Hepatocyte (in vitro differentiated cells): ENCODE measurements at regions not wholly inside any gene's neighbourhood (a gene's known extent, or its start where the extent isn't known, plus 50 kb on each side); places are given as distances from the start of the nearest gene placed in this dataset.

Experiments
- DNase-seq: peaks from one replicate; pipeline ENCODE4 v3.0.0-alpha.2; 2016; ENCODE audit warnings: low spot score
- H2AFZ ChIP-seq: fragments of 200-600 bp; sonication (generic); 2 replicates; pipeline ENCODE4 v1.6.0; 2016; ENCODE audit warnings: antibody characterized with exemption, mild to moderate bottlenecking
- H3K27ac ChIP-seq: fragments of 200-600 bp; sonication (generic); 2 replicates; pipeline ENCODE4 v1.5.1; 2016; ENCODE audit warnings: mild to moderate bottlenecking
- H3K27me3 ChIP-seq: fragments of 200-600 bp; sonication (generic); 2 replicates; pipeline ENCODE4 v1.6.1; 2016
- H3K36me3 ChIP-seq: fragments of 200-600 bp; sonication (generic); replicated peaks from 2 replicates; pipeline ENCODE4 v1.5.1; 2016; ENCODE audit warnings: low read depth; ENCODE audit not compliant: insufficient read depth
- H3K4me1 ChIP-seq: fragments of 200-600 bp; sonication (generic); 2 replicates; pipeline ENCODE4 v1.5.1; 2016; ENCODE audit warnings: mild to moderate bottlenecking, moderate library complexity; ENCODE audit not compliant: insufficient read depth
- H3K4me2 ChIP-seq: fragments of 200-600 bp; sonication (generic); 2 replicates; pipeline ENCODE4 v1.6.0; 2016
- H3K4me3 ChIP-seq: fragments of 200-600 bp; sonication (generic); 2 replicates; pipeline ENCODE4 v1.5.1; 2016; ENCODE audit warnings: mild to moderate bottlenecking
- H3K79me2 ChIP-seq: fragments of 200-600 bp; sonication (generic); 2 replicates; pipeline ENCODE4 v1.6.0; 2017; ENCODE audit warnings: mild to moderate bottlenecking
- H3K9me2 ChIP-seq: fragments of 200-600 bp; sonication (generic); replicated peaks from 2 replicates; pipeline ENCODE4 v1.6.0; 2017; ENCODE audit warnings: mild to moderate bottlenecking; ENCODE audit not compliant: insufficient read depth
- H3K9me3 ChIP-seq: fragments of 200-600 bp; sonication (generic); 2 replicates; pipeline ENCODE4 v1.5.1; 2016; ENCODE audit warnings: low read depth, mild to moderate bottlenecking
- H4K20me1 ChIP-seq: fragments of 200-600 bp; sonication (generic); 2 replicates; pipeline ENCODE4 v1.6.0; 2016; ENCODE audit warnings: mild to moderate bottlenecking; ENCODE audit not compliant: insufficient read depth, poor library complexity, severe bottlenecking
- EZH2 ChIP-seq: fragments of 200-600 bp; sonication (generic); IDR thresholded peaks from 2 replicates; pipeline ENCODE4 v1.6.1; 2016; ENCODE audit warnings: antibody characterized with exemption, mild to moderate bottlenecking, borderline replicate concordance
- EZH2phosphoT487 ChIP-seq: fragments of 200-600 bp; sonication (generic); IDR thresholded peaks from one replicate; pipeline ENCODE4 v1.6.1; 2018; ENCODE audit warnings: antibody characterized with exemption, mild to moderate bottlenecking, low read depth, moderate library complexity; ENCODE audit not compliant: unreplicated experiment, severe bottlenecking
- WGBS: methylation state at CpG from one replicate; pipeline ENCODE4 v1.1.6; 2016; ENCODE audit warnings: low lambda C conversion rate; ENCODE audit errors: missing lambda C conversion rate; 5-methylcytosine and 5-hydroxymethylcytosine counted together
- TF ChIP-seq, protein P1 (sequence below): fragments of 200-600 bp; sonication (generic); IDR thresholded peaks from 2 replicates; pipeline ENCODE4 v1.5.1; 2016; ENCODE audit warnings: antibody characterized with exemption, mild to moderate bottlenecking; ENCODE audit not compliant: poor library complexity

DNA sequence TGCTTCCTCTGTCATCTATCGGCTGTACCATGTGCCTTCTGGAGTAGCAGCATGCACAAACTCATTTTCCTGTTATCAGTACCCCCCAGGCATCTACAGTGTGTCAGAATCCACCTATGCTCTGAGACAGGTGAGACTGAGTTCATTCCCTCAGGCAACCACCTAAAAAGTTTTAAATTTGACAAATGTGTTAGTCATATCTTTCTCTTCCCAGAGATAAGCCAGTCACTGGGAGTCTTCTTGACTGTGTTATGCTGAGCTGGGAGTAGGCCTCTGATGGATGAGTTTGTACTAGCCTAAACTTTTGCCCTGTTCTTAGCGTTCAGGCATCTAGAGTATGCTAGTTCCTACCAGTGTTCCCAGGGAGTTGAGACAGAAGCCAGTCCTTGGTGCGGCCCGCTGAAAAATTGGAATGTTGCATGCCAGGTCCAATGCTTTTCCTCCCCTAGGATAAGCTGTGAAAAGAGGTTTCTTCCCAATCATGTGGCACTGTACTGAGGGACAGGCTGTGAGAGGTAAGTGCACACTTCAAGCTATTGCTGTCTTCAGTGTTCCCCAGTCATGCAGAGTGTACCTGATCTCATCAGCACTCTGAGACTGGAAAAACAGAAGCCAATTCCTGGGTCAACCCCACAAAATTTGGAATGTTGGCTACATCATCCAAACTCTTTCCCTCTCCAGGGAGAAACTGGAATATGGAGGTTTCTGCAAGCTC, 1202.3 kb downstream of the NCAM2 start:
- Histone ChIP-seq H3K79me2 (no peaks in the 10 kb centered on the region), H3K4me1 (no peaks in the 10 kb centered on the region), H3K27me3 (no peaks in the 10 kb centered on the region), H3K27ac (peak overlapping the region; percentile 17), H3K9me3 (no peaks in the 10 kb centered on the region), H3K9me2 (no peaks in the 10 kb centered on the region), H3K4me2 (peak overlapping the region; percentile 3), H3K4me3 (no peak overlapping the region), H2AFZ (no peak overlapping the region), H3K36me3 (no peaks in the 10 kb centered on the region), H4K20me1 (no peaks in the 10 kb centered on the region)
- no peak for TF ChIP-seq EZH2
- no peak for TF ChIP-seq EZH2phosphoT487
- TF ChIP-seq, protein P1, sequence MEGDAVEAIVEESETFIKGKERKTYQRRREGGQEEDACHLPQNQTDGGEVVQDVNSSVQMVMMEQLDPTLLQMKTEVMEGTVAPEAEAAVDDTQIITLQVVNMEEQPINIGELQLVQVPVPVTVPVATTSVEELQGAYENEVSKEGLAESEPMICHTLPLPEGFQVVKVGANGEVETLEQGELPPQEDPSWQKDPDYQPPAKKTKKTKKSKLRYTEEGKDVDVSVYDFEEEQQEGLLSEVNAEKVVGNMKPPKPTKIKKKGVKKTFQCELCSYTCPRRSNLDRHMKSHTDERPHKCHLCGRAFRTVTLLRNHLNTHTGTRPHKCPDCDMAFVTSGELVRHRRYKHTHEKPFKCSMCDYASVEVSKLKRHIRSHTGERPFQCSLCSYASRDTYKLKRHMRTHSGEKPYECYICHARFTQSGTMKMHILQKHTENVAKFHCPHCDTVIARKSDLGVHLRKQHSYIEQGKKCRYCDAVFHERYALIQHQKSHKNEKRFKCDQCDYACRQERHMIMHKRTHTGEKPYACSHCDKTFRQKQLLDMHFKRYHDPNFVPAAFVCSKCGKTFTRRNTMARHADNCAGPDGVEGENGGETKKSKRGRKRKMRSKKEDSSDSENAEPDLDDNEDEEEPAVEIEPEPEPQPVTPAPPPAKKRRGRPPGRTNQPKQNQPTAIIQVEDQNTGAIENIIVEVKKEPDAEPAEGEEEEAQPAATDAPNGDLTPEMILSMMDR = no peak
- WGBS = 78% methylated on average over 4 of the region's 4 CpGs
- peak; percentile 10 for DNase-seq

DNA sequence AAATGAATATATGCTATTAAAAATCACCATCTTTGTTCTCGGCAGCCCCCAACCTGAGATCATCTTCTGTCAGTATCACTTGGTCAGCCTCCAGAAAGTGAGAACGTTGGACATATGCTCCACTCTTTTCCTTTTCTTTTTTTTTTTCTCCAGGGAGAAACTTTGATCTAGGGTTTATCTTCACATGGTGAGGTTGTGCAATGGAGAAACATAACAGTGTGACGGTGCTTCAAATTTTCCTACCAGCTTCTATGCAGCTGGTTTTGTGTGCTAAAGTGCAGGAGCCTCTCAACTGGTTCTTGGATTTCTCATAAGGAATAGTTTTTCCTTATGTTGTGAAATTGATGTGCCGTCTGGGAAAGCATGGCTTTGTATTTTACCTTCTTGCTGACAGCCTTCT, 1202.9 kb downstream of the NCAM2 start:
- Histone ChIP-seq H3K4me3 (no peak overlapping the region), H3K36me3 (no peaks in the 10 kb centered on the region), H3K79me2 (no peaks in the 10 kb centered on the region), H3K4me1 (no peaks in the 10 kb centered on the region), H2AFZ (no peak overlapping the region), H3K9me2 (no peaks in the 10 kb centered on the region), H3K27ac (peak overlapping the region; percentile 17), H3K27me3 (no peaks in the 10 kb centered on the region), H3K9me3 (no peaks in the 10 kb centered on the region), H3K4me2 (peak overlapping the region; percentile 3), H4K20me1 (no peaks in the 10 kb centered on the region)
- TF ChIP-seq EZH2phosphoT487 (no peak), EZH2 (no peak)
- TF ChIP-seq, protein P1 = no peak
- 71% methylated on average over 4 of the region's 4 CpGs for WGBS
- peak; percentile 57 for DNase-seq

DNA sequence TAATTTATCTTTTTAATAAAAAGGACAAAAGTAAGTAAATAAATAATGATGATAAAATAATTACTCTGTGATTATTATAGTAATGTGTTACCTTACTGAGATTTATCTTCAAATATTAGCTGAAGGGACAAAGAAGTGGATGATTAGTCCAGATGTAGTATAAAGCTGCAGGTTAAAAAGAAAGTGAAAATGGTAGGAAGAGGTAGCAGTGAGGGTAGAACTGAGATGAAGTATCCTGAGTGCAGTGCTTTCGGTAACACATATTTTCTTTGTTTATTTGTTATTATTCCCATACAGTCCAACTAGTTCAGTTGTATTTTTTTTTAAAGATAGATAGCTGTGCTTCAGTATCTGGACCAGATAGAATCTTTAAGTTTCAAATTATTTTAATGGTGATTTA, 1203.5 kb downstream of the NCAM2 start:
- H3K9me2 ChIP-seq = no peaks in the 10 kb centered on the region
- H3K27me3 ChIP-seq = no peaks in the 10 kb centered on the region
- H3K4me1 ChIP-seq = no peaks in the 10 kb centered on the region
- H4K20me1 ChIP-seq = no peaks in the 10 kb centered on the region
- H3K4me2 ChIP-seq = peak overlapping the region; percentile 3
- H3K36me3 ChIP-seq = no peaks in the 10 kb centered on the region
- H2AFZ ChIP-seq = no peak overlapping the region
- no peaks in the 10 kb centered on the region for H3K79me2 ChIP-seq
- TF ChIP-seq EZH2phosphoT487 (no peak), EZH2 (no peak)
- TF ChIP-seq, protein P1 = no peak
- H3K27ac ChIP-seq = no peak overlapping the region
- 76% methylated on average over 1 of the region's 1 CpG for WGBS
- H3K4me3 ChIP-seq = no peak overlapping the region
- DNase-seq = no peak
- H3K9me3 ChIP-seq = no peaks in the 10 kb centered on the region
